ENCODE measurements at regions not wholly inside any gene's neighbourhood (a gene's known extent, or its start where the extent isn't known, plus 50 kb on each side); places are given as distances from the start of the nearest gene placed in this dataset.

DNA sequence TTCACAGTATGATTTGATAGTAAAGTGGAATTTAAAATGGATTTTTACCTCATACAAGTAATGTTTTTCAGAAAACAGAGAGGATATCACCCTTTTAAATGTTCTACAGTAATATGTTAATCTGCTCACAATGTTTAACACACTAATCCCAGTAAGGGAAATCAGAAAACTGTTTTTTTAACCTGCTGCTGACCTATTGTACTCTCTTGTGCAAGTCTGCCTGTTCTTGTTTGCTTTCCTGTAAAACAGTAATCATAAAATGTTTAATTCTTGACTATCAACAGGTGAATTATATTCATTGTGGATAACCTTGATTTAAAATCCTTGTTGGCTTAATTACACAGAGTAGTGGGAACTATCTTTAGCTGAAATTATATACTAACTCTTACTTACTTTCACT, 126.4 kb downstream of the GNAT3 start:
- CTCF ChIA-PET = no interaction called here
- Mint-ChIP-seq H3K4me1 (ENCODE audit: low read depth, unreplicated experiment) (no peaks in the 10 kb centered on the region), H3K36me3 (ENCODE audit: insufficient read depth, unreplicated experiment) (no peaks in the 10 kb centered on the region), H3K9me3 (ENCODE audit: unreplicated experiment) (no peaks in the 10 kb centered on the region), H3K27me3 (ENCODE audit: insufficient read depth, unreplicated experiment) (no peaks in the 10 kb centered on the region), H3K27ac (ENCODE audit: unreplicated experiment) (no peak overlapping the region), H3K4me3 (ENCODE audit: unreplicated experiment) (no peak overlapping the region)
- H3K27me3 ChIP-seq (replicated peaks; ENCODE audit: control insufficient read depth, insufficient read depth, low read length) = no peaks in the 10 kb centered on the region
- H3K9me3 ChIP-seq = no peaks in the 10 kb centered on the region
- H3K4me3 ChIP-seq (ENCODE audit: low read depth, low read length) = no peak overlapping the region
- intact Hi-C loops (cut with micrococcal nuclease; ENCODE audit: unreplicated experiment) = no loop called here
- TF ChIP-seq, protein P1, sequence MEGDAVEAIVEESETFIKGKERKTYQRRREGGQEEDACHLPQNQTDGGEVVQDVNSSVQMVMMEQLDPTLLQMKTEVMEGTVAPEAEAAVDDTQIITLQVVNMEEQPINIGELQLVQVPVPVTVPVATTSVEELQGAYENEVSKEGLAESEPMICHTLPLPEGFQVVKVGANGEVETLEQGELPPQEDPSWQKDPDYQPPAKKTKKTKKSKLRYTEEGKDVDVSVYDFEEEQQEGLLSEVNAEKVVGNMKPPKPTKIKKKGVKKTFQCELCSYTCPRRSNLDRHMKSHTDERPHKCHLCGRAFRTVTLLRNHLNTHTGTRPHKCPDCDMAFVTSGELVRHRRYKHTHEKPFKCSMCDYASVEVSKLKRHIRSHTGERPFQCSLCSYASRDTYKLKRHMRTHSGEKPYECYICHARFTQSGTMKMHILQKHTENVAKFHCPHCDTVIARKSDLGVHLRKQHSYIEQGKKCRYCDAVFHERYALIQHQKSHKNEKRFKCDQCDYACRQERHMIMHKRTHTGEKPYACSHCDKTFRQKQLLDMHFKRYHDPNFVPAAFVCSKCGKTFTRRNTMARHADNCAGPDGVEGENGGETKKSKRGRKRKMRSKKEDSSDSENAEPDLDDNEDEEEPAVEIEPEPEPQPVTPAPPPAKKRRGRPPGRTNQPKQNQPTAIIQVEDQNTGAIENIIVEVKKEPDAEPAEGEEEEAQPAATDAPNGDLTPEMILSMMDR (IDR thresholded peaks at IDR 0.05; ENCODE audit: insufficient read depth in 1 of 2, low read depth in 1 of 2, low read length in 1 of 2, severe bottlenecking in 1 of 2, unreplicated experiment in 1 of 2) = no peak
- POLR2A ChIA-PET = no interaction called here
- H3K36me3 ChIP-seq (ENCODE audit: control insufficient read depth, insufficient read depth, low read length) = no peaks in the 10 kb centered on the region
- BruUV-seq (replicated peaks) = no TSS peak
- DNase-seq = no peak
- no peaks in the 10 kb centered on the region for H3K4me1 ChIP-seq

DNA sequence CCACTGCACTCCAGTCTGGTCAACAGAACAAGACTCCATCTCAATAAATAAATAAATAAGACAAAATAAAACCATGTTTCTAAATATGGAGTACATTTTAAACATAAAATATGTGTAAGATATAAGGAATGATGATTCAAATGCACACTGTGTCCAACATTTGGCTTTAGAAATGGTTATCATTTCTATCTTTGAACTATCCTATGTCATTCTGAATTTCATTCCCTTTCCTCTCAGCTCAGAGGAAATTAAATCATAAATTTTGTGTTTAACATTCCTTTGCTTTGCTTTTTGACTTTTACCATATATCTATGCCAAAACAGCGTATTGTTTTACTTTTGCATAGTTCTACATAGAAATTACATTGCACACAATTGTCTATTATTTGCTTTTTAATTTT, 130.9 kb downstream of the GNAT3 start:
- Mint-ChIP-seq H3K9me3 (ENCODE audit: unreplicated experiment) (no peaks in the 10 kb centered on the region), H3K36me3 (ENCODE audit: insufficient read depth, unreplicated experiment) (no peaks in the 10 kb centered on the region), H3K4me3 (ENCODE audit: unreplicated experiment) (no peak overlapping the region), H3K27me3 (ENCODE audit: insufficient read depth, unreplicated experiment) (no peaks in the 10 kb centered on the region), H3K4me1 (ENCODE audit: low read depth, unreplicated experiment) (no peaks in the 10 kb centered on the region), H3K27ac (ENCODE audit: unreplicated experiment) (no peak overlapping the region)
- Histone ChIP-seq H3K4me3 (ENCODE audit: low read depth, low read length) (no peak overlapping the region), H3K27me3 (replicated peaks; ENCODE audit: control insufficient read depth, insufficient read depth, low read length) (no peaks in the 10 kb centered on the region), H3K4me1 (no peaks in the 10 kb centered on the region), H3K36me3 (ENCODE audit: control insufficient read depth, insufficient read depth, low read length) (no peaks in the 10 kb centered on the region), H3K9me3 (no peaks in the 10 kb centered on the region)
- ChIA-PET POLR2A (no interaction called here), CTCF (no interaction called here)
- intact Hi-C loops (cut with micrococcal nuclease; ENCODE audit: unreplicated experiment) = no loop called here
- BruUV-seq (replicated peaks) = no TSS peak
- DNase-seq = no peak
- TF ChIP-seq, protein P1 (IDR thresholded peaks at IDR 0.05; ENCODE audit: insufficient read depth in 1 of 2, low read depth in 1 of 2, low read length in 1 of 2, severe bottlenecking in 1 of 2, unreplicated experiment in 1 of 2) = no peak

DNA sequence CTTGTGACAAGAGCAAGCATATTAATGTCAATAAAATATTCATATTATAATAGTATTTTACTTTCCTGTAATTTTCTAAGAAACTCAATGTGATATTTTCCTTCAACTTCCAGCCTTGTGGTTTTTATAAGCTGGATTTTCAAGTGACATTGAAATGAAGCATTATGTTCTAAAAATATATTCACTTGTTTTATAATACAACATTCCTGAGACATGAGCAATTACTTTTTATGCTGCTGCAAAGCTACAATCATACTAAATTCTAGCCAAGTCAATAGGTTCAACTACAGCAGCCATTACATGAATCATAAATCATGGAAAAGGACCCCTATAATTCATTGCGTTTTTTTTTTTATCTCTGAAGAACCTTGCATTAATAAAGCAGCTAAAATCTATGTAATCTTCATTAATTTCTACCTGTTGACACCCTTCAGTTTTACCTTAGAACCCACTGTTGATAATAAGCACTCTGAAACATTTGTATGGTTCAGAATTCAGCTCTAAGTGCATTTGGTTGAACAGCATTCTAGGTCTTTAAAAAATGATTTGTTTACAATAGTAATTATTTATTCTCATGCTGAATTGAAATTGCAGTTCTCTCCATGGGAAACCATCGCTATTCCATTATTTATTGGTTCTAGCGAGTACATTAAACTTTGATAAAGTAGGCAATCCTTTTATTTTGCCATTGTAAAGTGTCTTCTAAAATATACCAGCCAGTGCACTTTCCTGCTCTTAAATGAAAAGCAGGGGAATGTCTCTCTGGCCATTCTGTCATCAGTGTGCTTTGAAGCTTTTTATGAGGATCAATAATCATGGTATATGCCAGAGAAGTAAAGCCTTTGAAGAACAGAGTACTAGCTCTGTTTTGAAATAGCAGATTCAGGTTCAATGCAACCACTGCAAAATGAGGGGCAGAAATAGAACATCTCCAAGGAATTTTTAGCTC, 132.6 kb downstream of the GNAT3 start:
- Histone ChIP-seq H3K4me3 (ENCODE audit: low read depth, low read length) (no peak overlapping the region), H3K27me3 (replicated peaks; ENCODE audit: control insufficient read depth, insufficient read depth, low read length) (no peaks in the 10 kb centered on the region), H3K4me1 (no peaks in the 10 kb centered on the region), H3K36me3 (ENCODE audit: control insufficient read depth, insufficient read depth, low read length) (no peaks in the 10 kb centered on the region), H3K9me3 (no peaks in the 10 kb centered on the region)
- intact Hi-C loops (cut with micrococcal nuclease; ENCODE audit: unreplicated experiment) = no loop called here
- Mint-ChIP-seq H3K36me3 (ENCODE audit: insufficient read depth, unreplicated experiment) (no peaks in the 10 kb centered on the region), H3K27ac (ENCODE audit: unreplicated experiment) (no peak overlapping the region), H3K4me3 (ENCODE audit: unreplicated experiment) (no peak overlapping the region), H3K9me3 (ENCODE audit: unreplicated experiment) (no peaks in the 10 kb centered on the region), H3K4me1 (ENCODE audit: low read depth, unreplicated experiment) (no peaks in the 10 kb centered on the region), H3K27me3 (ENCODE audit: insufficient read depth, unreplicated experiment) (no peaks in the 10 kb centered on the region)
- ChIA-PET POLR2A (no interaction called here), CTCF (no interaction called here)
- TF ChIP-seq, protein P1 (IDR thresholded peaks at IDR 0.05; ENCODE audit: insufficient read depth in 1 of 2, low read depth in 1 of 2, low read length in 1 of 2, severe bottlenecking in 1 of 2, unreplicated experiment in 1 of 2) = no peak
- no peak for DNase-seq
- BruUV-seq (replicated peaks) = no TSS peak
